PFSK-1 (cell line): ENCODE measurements at regions not wholly inside any gene's neighbourhood (a gene's known extent, or its start where the extent isn't known, plus 50 kb on each side); places are given as distances from the start of the nearest gene placed in this dataset.

Experiments
- FOXP2 ChIP-seq: optimal IDR thresholded peaks from 2 replicates; pipeline ENCODE3; 2011; ENCODE audit warnings: borderline replicate concordance, control low read depth, inconsistent platforms; ENCODE audit not compliant: insufficient read depth; ENCODE audit errors: extremely low read length, extremely low read depth
- POLR2AphosphoS5 ChIP-seq: IDR thresholded peaks from 2 replicates; pipeline ENCODE4 v1.6.1; 2012; ENCODE audit warnings: low read depth, mild to moderate bottlenecking, control low read depth, low read length, moderate library complexity
- SIN3A ChIP-seq: IDR thresholded peaks from 2 replicates; pipeline ENCODE4 v1.6.1; 2012; ENCODE audit warnings: mild to moderate bottlenecking, low read length, moderate library complexity, borderline replicate concordance; ENCODE audit not compliant: insufficient read depth
- TAF1 ChIP-seq: IDR thresholded peaks from 2 replicates; pipeline ENCODE4 v1.6.1; 2012; ENCODE audit warnings: low read length, control low read depth, borderline replicate concordance; ENCODE audit not compliant: insufficient read depth
- TF ChIP-seq, protein P1 (sequence below), 2 experiments: IDR thresholded peaks; 2 replicates each; pipeline versions ENCODE4 v1.6.1 to v1.8.0; 2011 to 2012; ENCODE audit warnings: low read depth in 2 of 2, low read length in 2 of 2, control low read depth in 1 of 2, inconsistent platforms in 1 of 2, mild to moderate bottlenecking in 1 of 2, moderate library complexity in 1 of 2; ENCODE audit not compliant: insufficient read depth in 1 of 2

- TF ChIP-seq, protein P1, sequence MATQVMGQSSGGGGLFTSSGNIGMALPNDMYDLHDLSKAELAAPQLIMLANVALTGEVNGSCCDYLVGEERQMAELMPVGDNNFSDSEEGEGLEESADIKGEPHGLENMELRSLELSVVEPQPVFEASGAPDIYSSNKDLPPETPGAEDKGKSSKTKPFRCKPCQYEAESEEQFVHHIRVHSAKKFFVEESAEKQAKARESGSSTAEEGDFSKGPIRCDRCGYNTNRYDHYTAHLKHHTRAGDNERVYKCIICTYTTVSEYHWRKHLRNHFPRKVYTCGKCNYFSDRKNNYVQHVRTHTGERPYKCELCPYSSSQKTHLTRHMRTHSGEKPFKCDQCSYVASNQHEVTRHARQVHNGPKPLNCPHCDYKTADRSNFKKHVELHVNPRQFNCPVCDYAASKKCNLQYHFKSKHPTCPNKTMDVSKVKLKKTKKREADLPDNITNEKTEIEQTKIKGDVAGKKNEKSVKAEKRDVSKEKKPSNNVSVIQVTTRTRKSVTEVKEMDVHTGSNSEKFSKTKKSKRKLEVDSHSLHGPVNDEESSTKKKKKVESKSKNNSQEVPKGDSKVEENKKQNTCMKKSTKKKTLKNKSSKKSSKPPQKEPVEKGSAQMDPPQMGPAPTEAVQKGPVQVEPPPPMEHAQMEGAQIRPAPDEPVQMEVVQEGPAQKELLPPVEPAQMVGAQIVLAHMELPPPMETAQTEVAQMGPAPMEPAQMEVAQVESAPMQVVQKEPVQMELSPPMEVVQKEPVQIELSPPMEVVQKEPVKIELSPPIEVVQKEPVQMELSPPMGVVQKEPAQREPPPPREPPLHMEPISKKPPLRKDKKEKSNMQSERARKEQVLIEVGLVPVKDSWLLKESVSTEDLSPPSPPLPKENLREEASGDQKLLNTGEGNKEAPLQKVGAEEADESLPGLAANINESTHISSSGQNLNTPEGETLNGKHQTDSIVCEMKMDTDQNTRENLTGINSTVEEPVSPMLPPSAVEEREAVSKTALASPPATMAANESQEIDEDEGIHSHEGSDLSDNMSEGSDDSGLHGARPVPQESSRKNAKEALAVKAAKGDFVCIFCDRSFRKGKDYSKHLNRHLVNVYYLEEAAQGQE (IDR thresholded peaks at IDR 0.05; ENCODE audit: insufficient read depth in 1 of 2, low read depth in 2 of 2, low read length in 2 of 2): no peak
- no peak for TF ChIP-seq FOXP2
- no peak for TF ChIP-seq POLR2AphosphoS5
- TF ChIP-seq TAF1: no peak
- TF ChIP-seq SIN3A: no peak
These were observed 142.3 kb upstream of the TPM1 start for GRCh38 chr15:62900071-62900802.
